Limb (tissue), 2 donors: ENCODE measurements at regions not wholly inside any gene's neighbourhood (a gene's known extent, or its start where the extent isn't known, plus 50 kb on each side); places are given as distances from the start of the nearest gene placed in this dataset.
"Not testable (repeated sequence)": the region's sequence is repeated elsewhere in the genome, so short reads cannot be mapped to it uniquely, and the experiment has no call there.

ENCODE experiments used
- DNase-seq, 2 donors: peaks; one replicate each; pipeline ENCODE4 v3.0.0-alpha.2; 2016; ENCODE audit errors: extremely low spot score in 2 of 2

GRCh38 chr20:53872561-53873229 lies 197.7 kb downstream of the BCAS1 start:
- peak in 1 of 2 donors; percentile 40 for DNase-seq

DNA sequence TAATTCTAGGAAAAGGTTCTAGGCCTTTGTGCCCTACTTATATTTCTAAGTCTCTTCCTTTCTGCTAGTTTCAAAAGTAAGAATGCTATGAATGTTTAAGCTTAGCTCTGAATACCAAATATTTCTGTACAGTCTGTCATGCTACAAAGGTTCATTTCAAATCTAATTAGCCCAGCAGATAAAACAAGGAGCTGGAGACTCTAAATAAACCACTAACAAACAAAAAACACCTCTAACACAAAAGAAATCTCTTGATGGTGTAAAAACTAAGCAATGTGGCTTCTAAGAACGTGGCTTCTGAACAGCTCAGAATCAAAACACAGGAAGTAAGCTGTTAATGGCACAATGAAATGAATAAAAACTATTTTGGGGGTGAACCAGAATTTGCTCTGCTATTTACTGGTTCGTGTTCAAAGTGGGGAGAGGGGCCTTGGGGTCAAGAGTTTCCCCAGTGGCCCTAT lies 198.3 kb downstream of the BCAS1 start:
- DNase-seq: no peak

DNA sequence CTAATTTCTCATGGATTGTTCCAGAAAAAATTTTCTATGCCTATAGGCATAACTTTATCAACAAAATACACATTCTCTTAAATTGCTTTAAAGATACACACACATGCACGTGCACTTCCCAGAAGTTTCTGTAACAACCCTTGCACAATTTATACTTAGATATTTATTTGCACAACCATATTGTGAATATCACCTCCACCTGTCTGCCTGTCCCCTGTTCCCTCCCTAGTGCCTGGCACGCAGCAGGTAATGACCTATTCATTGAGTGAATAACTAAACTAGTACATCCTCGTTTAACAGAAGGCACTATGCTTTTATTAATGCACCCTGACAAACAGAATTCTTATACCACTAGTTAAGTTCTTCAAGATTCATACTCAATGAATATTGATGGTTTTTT lies 198.9 kb downstream of the BCAS1 start:
- no peak for DNase-seq

DNA sequence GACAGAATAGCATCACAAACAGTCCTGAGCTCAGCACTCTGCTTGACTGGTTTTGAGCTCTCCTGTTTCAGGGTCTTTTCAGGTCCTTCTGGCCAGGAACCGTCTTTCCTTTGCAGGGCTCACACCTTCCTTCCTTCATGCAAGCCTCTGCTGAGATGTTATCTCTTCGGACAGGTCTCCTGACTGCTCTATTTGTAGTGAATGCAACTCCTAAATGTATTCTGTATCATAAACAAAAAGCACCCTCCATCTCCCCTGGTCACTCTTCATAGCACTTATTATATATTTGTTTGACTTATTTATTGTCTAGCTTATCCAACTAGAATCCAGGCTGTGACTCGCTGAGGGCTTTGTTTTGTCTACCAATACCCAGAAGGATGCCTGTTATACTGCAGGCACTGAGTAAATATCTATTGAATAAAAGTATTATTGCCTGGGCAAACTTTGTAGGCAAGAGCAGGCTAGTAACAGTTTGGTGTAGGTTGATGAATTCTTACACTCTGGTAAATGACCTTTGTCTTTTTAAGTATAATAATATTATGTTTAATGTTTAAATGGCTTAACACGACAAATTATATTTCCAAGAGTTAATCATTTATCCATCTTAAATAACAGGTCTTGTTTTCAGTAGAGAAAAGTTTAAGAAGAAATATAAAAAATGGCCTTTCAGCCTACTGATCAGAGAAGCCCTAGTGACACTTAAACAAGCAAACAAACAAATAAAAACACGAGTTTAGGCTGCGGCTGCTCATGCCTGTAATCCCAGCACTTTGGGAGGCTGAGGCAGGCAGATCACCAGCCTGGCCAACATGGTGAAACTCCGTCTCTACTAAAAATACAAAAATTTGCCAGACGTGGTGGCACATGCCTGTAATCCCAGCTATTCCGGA lies 199.7 kb downstream of the BCAS1 start:
- no peak for DNase-seq

- DNase-seq: no peak
These were observed 200.7 kb downstream of the BCAS1 start for GRCh38 chr20:53869466-53870258.

GRCh38 chr20:53867741-53868351 lies 202.5 kb downstream of the BCAS1 start:
- DNase-seq: no peak

- no peak for DNase-seq
These were observed 203.3 kb downstream of the BCAS1 start for GRCh38 chr20:53866794-53867740.

DNA sequence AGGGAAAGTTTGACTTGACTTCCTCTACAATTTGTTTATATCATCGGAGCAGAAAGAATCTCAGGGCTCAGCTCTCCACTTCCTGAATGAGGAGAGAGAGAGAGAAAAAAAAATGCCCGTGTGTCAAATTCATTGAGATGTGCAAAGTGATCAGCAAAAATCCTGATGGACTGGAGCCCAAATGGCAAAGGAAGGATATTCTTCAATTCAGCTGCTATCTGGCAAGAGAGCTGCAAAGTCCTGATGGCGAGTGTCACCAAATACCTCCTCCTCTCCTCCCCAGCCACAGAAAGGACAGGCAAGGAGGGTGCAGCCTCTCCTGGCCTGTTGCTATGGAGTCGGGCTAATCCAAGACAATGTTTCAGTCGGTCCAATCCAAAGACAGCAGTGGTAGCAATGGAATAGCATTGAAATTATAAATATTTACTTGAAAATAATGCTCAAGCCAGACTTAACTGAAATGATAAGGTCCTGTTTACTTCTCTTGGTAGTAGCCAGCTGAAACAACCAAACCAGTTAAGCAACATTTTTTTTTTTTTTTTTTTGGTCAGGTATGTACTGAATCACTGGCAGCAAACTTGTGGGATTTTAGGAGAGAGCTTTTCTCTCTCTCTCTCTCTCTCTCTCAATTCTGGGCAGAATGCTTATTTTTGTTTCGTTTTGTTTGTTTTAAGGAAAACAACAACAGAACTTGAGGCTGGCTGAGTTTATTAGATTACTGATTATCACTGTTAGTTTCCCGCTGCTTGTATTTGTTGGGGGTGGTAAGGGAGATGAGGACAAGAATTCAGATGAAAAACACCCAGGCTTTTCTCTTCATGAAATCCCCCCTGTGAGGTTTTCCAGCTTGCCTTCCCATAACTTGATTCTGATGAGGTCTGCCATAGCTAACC lies 204.2 kb downstream of the BCAS1 start:
- peak; percentile 53 to 59 for DNase-seq

DNA sequence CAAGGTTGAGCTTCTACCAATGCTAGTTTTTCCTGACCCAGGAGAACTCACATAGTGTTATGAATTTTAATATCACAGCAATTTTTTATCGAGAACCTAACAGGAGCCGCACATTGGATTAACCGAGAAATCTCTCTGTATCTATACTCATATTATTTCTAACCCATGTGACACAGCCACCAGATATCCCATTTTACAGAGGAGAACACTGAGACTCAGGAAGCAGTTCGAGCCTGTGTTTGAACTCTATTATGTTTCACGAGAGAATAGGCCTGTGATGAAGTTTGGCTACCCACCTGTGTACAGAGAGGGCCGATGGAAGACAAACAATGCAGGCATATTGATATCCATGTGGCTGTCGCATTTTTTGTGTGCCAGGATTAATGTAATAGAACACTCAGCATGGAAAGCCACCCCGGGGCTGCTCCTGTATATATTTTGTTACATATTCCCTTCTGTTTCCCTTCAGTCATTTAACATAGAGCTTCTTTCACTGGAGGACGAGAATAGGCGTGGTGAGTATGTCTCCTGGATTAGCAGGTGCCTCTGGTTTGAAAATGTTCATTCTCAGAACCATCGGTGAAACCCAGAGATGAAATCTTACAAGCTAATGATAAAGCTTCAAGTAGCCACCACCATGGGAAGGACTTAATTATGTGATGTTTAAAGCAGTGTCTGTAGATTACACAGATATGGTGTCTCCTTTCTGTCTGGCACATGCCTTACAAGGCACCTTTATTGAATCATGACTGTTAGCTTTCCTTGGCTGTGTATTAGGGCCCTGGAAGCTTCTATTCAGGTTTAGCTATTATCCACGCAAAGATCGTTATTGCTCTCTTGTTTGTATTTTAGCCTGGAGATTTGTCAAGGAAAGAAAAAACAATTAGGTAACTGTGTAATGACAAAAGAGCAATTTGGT lies 205.4 kb downstream of the BCAS1 start:
- DNase-seq: not testable (repeated sequence)

GRCh38 chr20:53863923-53864641 lies 206.3 kb downstream of the BCAS1 start:
- DNase-seq: not testable (repeated sequence)

DNA sequence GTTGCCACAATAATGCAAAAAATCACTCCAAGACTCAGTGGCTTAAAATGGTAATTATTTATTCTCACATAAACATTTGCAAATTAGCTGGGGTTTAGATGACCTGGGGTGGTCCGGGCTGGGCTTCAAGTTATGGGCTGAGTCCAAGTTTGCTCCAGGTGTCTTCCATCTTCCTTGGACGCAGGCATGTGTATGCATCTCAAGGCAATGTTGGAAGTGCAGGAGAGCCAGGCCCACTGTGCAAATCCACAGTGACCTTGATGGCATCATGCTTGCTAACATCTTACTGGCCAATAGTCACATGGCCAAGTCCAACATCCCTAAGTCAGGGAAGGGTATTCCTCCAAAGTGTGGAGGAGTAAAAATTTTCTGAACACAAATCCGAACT lies 206.9 kb downstream of the BCAS1 start:
- DNase-seq: not testable (repeated sequence)

- not testable (repeated sequence) for DNase-seq
These were observed 207.4 kb downstream of the BCAS1 start for GRCh38 chr20:53863039-53863438.

DNA sequence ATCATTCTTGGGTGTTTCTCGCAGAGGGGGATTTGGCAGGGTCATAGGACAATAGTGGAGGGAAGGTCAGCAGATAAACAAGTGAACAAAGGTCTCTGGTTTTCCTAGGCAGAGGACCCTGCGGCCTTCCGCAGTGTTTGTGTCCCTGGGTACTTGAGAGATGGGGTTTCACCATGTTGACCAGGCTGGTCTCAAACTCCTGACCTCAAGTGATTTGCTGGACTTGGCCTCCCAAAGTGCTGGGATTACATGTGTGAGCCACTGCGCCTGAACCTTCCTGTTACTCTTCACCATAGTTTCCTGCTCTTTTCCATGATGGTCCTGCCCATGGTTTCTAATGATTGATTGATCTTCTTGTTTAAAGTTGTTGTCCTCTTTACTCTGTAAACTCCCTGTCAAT lies 207.9 kb downstream of the BCAS1 start:
- not testable (repeated sequence) for DNase-seq

DNA sequence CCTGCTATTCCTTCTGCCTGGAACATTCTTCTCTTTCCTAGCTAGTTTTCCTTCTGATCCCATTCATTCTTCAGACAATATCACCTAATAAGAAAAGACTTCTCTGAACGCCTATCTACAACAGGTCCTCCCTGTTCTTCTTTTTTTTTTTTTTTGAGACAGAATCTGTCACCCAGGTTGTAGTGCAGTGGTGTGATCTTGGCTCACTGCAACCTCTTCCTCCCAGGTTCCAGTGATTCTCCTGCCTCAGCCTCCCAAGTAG lies 208.3 kb downstream of the BCAS1 start:
- not testable (repeated sequence) for DNase-seq

- peak in 1 of 2 donors; percentile 62 for DNase-seq
These were observed 210.7 kb downstream of the BCAS1 start for GRCh38 chr20:53859684-53860083.

DNA sequence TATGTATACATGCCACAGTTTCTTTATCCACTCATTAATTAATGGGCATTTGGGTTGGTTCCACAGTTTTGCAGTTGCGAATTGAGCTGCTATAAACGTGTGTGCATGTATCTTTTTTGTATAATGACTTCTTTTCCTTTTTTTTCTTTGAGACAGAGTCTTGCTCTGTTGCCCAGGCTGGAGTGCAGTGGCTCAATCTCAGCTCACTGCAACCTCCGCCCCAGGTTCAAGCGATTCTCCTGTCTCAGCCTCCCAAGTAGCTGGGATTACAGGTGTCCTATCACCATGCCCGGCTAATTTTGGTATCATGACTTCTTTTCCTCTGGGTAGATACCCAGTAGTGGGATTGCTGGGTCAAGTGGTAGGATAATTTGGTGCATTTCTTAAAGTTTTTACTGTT lies 211.4 kb downstream of the BCAS1 start:
- not testable (repeated sequence) for DNase-seq

GRCh38 chr20:53858516-53858915 lies 211.9 kb downstream of the BCAS1 start:
- not testable (repeated sequence) for DNase-seq
